ENCODE measurements at regions not wholly inside any gene's neighbourhood (a gene's known extent, or its start where the extent isn't known, plus 50 kb on each side); places are given as distances from the start of the nearest gene placed in this dataset. TPM values are rescaled to one million over a fixed set of nuclear protein-coding genes. Genes with fewer than 3 reads are reported as not detected.

GRCh38 chr11:24422376-24422775 lies 74.5 kb upstream of the LUZP2 start:
- TF ChIP-seq CTCF (IDR thresholded peaks at IDR 0.05; ENCODE audit: control extremely low read depth, extremely low read depth) = no peak
- no peak overlapping the region for H3K4me3 ChIP-seq
- H3K36me3 ChIP-seq (ENCODE audit: control insufficient read depth in 4 of 4, insufficient read depth in 4 of 4, low read length in 4 of 4) = no peaks in the 10 kb centered on the region
- no peaks in the 10 kb centered on the region for H3K27me3 ChIP-seq (ENCODE audit: control insufficient read depth in 3 of 3, insufficient read depth in 3 of 3, low read length in 2 of 3)
- no peaks in the 10 kb centered on the region for H3K9me3 ChIP-seq (ENCODE audit: control insufficient read depth in 4 of 4, insufficient read depth in 3 of 4, low read length in 3 of 4)
- H3K4me1 ChIP-seq (ENCODE audit: control insufficient read depth in 5 of 5, insufficient read depth in 5 of 5, low read length in 5 of 5) = no peaks in the 10 kb centered on the region
- ATAC-seq (ENCODE audit: insufficient read depth, low FRiP score) = no peak
- no peak overlapping the region for H3K9ac ChIP-seq (ENCODE audit: insufficient read depth in 1 of 2, low read length in 2 of 2)
- no peak for DNase-seq
- H3K27ac ChIP-seq (ENCODE audit: low read depth in 1 of 2, low read length in 1 of 2) = no peak overlapping the region
- 47 to 64% methylated on average over 1 of the region's 1 CpG for WGBS, 2 donors

DNA sequence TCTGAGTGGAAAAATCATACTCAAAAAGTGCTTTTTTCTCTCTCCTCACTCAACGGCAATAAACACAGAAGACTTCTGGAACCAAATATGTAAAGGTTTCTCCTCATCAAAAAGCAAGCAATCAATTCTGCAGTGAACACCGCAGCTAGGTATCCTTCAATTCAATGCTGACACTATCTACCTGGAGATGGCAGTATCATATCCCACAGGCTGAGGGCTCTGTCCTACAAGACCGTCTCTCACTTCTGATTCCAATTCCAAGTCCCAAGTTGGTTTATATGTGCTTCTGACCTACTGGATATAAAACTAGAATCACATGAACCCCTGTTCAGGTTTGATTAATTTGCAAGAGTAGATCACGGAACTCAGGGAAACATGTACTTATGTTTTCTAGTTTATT lies 59.7 kb upstream of the LUZP2 start:
- WGBS, 2 donors = 80 to 81% methylated on average over 4 of the region's 4 CpGs

More for the DNA sequence above, 59.7 kb upstream of the LUZP2 start:
- ATAC-seq (ENCODE audit: insufficient read depth, low FRiP score) (no peak), DNase-seq (no peak)
- TF ChIP-seq CTCF (IDR thresholded peaks at IDR 0.05; ENCODE audit: control extremely low read depth, extremely low read depth) = no peak
- H3K9ac ChIP-seq (ENCODE audit: insufficient read depth in 1 of 2, low read length in 2 of 2) = no peak overlapping the region
- no peak overlapping the region for H3K4me3 ChIP-seq
- H3K9me3 ChIP-seq (ENCODE audit: control insufficient read depth in 4 of 4, insufficient read depth in 3 of 4, low read length in 3 of 4) = no peaks in the 10 kb centered on the region
- H3K27ac ChIP-seq (ENCODE audit: low read depth in 1 of 2, low read length in 1 of 2) = no peak overlapping the region
- no peaks in the 10 kb centered on the region for H3K36me3 ChIP-seq (ENCODE audit: control insufficient read depth in 4 of 4, insufficient read depth in 4 of 4, low read length in 4 of 4)
- H3K27me3 ChIP-seq (ENCODE audit: control insufficient read depth in 3 of 3, insufficient read depth in 3 of 3, low read length in 2 of 3) = no peaks in the 10 kb centered on the region
- no peaks in the 10 kb centered on the region for H3K4me1 ChIP-seq (ENCODE audit: control insufficient read depth in 5 of 5, insufficient read depth in 5 of 5, low read length in 5 of 5)

Small RNA genes lying in the stretch of these regions (small RNA-seq; reads per million reads assigned to genes)
- gene AC100767.1 (ENCODE audit: low replicate concordance) (not detected), gene MIR8054 (ENCODE audit: low replicate concordance) (not detected), gene RNU6-783P (ENCODE audit: low replicate concordance) (not detected)

Data from lung (tissue), 12 donors.